ENCODE measurements at regions not wholly inside any gene's neighbourhood (a gene's known extent, or its start where the extent isn't known, plus 50 kb on each side); places are given as distances from the start of the nearest gene placed in this dataset.

GRCh38 chr3:40992023-40992422 lies 207.3 kb upstream of the CTNNB1 start:
- no peak for DNase-seq (ENCODE audit: low read depth in 2 of 2)

DNA sequence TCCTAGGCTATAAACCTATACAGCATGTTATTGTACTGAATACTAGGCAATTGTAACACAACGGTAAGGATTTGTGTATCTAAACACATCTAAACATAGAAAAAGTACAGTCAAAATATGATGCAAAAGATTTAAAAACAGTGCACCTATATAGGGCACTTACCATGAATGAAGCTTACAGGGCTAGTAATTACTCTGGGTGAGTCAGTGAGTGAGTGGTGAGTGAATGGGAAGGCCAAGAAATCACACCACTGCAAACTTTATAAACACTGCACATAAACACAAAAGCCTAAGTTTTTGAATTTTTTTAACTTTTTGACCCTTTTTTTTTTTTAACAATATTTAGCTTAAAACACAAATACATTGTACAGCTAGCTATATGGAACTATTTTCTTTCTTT lies 204.7 kb upstream of the CTNNB1 start:
- no peak for DNase-seq (ENCODE audit: low read depth in 2 of 2)

DNA sequence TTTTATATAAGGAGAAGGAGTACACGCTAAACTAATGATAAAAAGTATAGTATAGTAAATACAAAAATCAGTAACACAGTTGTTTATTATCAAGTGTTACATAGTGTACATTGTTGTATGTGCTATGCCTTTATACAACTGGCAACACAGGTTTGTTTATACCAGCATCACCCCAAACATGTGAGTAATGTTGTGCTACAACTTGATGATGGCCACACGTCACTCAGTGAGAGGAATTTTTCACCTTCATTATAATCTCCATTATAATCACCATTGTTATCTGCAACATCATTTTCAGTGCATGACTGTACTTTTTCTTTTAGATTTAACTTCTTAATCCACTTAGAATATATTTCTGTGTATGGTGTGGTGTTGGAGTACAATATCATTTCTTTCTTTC lies 204.0 kb upstream of the CTNNB1 start:
- DNase-seq (ENCODE audit: low read depth in 2 of 2), result no peak

- no peak for DNase-seq (ENCODE audit: low read depth in 2 of 2)
Observed at GRCh38 chr3:40996382-40996781, 202.9 kb upstream of the CTNNB1 start.

DNA sequence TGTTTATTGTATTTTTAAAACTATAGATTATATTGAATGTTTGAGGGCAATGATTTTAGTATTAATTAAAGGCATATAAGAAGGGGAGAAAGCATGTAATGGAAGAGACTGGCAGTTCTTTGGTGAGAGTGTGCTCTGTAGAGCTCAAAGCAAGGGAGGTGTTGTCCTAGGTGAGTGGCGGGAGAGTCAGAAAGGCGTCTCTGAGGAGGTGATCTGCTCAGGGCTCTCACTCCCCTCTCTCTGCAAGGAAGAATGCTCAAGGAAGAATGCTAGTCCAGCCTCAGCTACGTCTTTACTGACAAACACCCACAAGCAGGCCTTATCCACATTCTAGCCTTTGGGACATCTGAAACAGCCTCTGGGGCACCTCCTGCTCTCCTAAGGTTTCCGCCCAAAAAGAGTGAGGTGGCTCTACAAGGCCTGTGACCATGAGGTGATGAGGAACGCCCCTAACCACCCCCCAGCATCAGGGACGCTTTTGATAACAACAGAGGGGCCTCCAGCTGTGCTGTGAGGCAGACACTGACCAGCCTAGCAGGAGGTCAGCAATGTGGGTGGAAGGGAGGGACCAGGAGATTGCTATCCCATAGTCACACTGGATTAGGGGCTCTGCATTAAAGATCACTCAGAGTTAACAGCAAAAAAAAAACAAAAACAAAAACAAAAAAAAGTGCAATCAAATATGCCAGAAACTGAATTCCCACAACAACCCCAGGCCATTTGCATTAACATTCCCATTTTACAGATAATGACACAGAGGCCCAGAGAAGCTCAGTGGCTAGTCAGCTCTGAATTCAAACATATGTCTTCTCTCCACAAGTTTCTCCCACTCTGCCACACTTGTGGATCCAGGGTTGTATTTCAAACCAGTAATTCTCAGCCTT lies 202.2 kb upstream of the CTNNB1 start:
- DNase-seq (ENCODE audit: low read depth in 2 of 2), result no peak

DNA sequence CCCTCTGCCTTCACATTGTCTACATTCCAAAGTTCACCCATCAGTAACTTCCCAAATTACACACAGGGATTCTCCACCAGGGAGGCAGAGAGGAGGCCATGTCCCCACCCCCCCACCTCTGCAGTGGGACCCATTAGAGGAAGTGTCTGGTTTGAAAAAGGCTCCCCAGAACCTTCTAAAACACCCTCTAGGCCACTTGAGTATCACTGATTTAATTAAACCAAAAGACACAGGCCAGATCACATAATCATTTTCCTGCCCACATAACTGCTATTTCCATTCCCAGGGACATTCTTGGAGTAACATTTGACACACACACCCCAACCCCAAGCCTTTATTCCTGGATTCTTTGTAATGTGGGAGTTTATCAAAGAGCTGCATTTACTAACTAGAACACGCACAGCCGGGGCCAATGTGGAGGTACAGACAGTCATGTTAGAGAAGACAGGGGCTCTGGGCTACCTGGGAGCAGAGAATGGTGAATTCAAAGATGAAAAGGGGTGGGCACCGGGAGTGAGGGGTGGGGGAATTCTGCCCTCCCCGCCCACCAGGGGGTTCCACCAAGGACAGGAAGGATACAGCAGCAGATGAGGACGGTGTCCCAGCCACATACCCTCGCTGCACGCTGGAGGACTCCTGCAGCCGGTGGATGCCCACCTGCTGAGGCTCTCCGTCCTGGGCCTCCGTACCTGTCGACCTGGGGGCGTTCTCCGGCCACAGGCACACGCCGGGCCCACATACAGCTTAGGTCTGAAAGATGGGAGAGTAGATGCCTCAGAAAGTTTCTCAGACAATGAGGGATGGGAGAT lies 201.4 kb upstream of the CTNNB1 start:
- DNase-seq (ENCODE audit: low read depth in 2 of 2), result no peak

DNA sequence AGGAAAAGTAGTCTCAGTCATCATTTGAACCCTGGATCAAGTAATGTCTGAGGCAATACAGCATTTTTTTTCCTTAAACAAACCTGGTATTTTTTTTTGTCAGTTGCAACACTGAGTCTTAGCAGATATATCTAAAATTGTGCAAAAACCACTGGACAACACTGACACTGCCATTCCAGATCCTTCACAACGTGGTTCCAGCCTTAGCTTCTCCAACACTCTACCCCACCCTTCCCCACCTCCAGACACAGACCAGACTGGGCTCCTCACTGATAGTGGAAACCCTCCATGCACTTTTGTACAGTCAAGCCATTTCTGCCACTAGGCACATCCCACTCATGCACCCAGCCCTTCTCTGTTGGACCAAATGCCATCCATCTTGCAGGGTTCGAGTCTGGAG lies 199.6 kb upstream of the CTNNB1 start:
- DNase-seq (ENCODE audit: low read depth in 2 of 2), result no peak

- no peak for DNase-seq (ENCODE audit: low read depth in 2 of 2)
Observed at GRCh38 chr3:41000471-41000870, 198.8 kb upstream of the CTNNB1 start.

DNA sequence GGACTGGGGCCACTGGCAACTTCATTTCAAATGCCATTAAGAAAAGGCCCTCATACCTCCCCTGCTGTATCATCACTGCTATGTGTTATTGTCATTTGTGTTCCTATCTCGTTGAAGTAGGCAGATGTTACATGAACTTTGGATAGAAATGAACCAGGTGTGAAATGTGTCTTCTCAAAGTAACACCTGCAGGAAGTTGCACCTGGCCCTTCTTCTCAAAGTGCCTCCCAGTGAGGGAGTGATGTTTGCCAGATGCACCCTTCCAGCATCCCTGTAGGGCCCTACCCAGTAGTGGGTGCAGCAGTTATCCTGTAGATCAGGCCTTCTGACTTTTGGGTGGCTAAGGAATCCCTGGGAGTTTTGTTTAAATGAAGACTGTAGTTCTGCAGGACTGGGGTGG lies 197.7 kb upstream of the CTNNB1 start:
- no peak for DNase-seq (ENCODE audit: low read depth in 2 of 2)

- DNase-seq (ENCODE audit: low read depth in 2 of 2), result no peak
Observed at GRCh38 chr3:41002104-41002503, 197.2 kb upstream of the CTNNB1 start.

DNA sequence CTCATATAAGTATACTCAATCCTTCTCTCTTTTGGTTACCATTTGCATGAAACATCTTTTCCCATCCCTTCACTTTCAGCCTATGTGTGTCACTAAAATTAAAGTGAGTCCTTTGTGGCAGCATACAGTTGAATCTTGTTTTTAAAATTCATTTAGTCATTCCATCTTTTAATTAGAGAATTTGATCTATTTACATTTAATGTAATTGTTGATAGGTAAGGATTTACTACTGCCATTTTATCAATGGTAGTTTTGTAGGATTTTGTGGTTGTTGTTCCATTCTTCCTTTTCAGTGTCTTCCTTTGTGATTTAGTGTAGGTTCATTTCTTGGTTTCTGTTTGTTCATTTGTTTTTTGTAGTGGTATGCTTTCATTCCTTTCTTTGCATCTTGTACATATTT lies 191.9 kb upstream of the CTNNB1 start:
- no peak for DNase-seq (ENCODE audit: low read depth in 2 of 2)

DNA sequence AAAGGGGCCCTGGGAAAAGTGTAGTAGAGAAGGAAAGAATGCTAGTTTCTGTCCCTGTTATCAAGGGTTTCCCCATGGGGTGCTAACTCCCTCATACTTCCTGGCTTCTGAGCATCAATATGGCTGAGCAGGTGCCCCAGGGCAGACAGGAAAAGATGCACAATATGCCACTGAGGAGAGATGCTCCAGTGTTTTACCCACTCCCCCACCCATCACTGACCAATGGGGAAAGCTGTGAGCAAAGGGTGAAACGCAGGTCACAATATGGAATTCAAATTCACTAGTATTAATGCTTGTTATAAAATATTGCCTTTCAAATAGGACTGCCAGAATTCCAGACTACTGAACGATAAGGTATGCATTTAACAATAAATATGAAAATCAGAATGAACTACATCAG lies 187.5 kb upstream of the CTNNB1 start:
- DNase-seq (ENCODE audit: low read depth in 2 of 2), result no peak

DNA sequence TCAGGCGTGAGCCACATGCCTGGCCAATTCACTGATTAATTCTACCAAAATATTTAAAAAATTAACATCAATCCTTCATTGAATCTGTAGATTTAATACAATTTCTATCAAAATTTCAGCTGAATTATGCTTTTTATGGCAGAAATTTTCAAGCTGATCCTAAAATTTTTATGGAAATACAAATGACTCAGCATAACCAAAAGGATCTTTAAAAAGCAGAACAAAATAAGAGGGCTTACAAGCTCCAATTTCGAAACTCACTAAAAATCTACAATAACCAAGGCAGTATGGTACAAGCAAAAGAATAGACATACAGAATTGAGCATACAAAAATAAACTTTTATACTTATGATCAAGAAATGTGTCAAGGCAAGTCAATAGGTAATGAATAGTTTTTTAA lies 180.4 kb upstream of the CTNNB1 start:
- no peak for DNase-seq (ENCODE audit: low read depth in 2 of 2)

DNA sequence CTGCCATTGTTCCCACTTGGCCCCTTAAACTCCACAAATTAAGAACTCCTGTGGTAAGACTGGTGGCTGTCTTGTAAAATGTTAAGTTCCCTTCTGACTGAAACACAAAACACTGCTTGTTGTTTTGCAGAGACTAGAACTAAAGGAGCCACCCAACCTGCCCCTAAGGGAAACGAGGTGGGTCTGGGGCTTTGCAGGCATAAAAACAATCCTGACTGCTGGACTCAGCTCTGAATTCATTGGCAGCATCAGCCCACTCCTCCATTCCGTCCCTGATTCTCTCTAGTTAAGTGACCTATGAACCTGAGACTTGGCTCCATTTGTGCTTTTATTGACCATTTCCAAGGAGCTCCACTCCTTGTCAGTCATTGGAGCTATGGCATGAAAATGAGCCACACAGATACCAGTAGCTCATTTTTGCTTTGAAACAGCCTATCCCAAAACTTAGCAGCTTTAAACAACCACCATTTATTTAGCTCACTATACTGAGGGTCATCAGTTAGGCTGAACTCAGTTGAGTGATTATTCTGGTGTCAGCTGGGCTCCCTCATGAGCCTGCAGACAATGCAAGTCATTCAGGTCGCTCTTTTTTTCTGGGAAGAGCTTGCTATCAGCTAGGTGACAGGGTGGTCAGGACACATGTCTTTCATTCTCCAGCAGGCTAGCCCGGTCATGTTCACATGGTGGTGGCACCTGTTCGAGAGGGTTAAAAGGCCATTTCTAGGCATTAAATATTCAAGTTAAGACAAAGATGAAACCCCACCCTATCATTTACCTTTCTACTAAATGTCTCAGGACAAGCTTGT lies 175.1 kb upstream of the CTNNB1 start:
- DNase-seq (ENCODE audit: low read depth in 2 of 2), result no peak

DNA sequence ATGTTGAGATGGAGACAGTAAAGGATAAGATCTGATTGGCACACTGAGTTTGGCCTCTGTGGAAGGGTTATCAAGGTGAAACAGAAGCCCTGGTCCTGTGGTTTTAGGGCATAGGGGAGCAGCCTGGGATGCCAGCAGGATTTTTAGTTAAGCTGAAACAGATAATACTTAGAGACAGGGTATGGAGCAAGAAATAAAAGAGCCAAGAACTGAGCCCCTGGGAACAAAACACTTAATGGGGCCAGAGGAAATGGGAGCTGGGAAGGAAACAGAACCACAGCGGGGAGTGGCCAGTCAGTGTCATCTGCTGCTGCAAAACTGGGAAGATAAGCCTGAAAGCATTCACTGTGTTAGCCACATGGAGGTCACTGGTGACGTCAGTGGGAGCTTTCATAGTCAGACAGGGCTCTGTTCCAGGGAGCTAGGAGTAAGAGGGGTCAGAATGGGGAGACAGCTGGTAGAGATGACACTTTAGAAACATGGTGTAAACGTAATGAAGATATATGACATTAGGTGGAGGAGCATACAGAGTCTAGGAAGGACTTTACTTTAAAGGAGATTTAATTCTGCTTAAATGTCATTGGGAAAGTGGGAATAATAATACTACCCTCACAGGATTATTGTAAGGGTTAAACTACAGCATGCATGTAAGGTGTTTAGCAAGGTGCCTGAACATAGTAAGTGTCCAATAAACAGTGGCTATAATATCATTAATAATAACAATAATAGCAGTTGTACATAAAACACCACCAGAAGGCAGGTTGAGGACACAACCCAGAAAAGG lies 172.7 kb upstream of the CTNNB1 start:
- DNase-seq (ENCODE audit: low read depth in 2 of 2), result no peak

DNA sequence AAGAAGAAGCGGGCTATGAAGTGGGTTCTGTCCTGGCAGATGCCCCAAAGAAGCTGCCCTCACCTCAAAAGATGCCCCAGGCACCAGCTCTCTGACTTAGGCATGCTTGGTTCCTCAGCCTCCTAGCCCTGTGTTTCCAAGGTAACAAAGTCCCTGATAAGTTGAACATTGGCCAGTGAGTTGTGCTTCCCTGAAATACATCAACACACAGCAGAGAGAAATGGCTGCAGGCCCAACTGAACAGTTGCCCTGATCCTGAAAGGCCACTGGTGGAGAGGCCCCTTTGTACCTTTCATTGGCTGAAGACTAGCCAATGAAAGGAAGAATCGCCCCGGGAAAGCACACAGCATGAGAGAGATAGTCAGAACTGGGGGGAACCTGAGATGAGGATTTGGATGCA lies 169.9 kb upstream of the CTNNB1 start:
- no peak for DNase-seq (ENCODE audit: low read depth in 2 of 2)

GRCh38 chr3:41030220-41030619 lies 169.1 kb upstream of the CTNNB1 start:
- no peak for DNase-seq (ENCODE audit: low read depth in 2 of 2)

DNA sequence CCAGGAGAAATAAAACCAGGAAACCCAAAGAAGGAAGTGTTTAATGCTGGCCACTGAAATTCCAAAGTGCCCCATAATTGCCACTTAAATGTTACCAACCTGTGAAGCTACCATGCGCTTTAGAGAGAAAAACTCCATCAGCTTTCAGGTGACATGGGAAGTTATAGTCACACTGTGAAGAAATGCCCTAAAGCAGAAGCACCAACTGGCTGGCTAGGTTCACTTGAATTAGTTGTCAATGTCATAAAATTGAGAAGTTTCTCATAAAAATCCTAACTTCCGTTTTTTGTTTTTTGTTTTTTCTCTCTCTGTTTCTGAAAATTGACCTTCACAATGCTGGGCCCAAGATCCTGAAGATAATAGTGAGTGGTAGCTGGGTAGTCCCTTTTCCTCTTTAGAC lies 167.9 kb upstream of the CTNNB1 start:
- no peak for DNase-seq (ENCODE audit: low read depth in 2 of 2)

- DNase-seq (ENCODE audit: low read depth in 2 of 2), result no peak
Observed at GRCh38 chr3:41033956-41034519, 165.3 kb upstream of the CTNNB1 start.

- no peak for DNase-seq (ENCODE audit: low read depth in 2 of 2)
Observed at GRCh38 chr3:41035456-41036022, 163.8 kb upstream of the CTNNB1 start.
